OCI-LY1 (cell line): ENCODE measurements at regions not wholly inside any gene's neighbourhood (a gene's known extent, or its start where the extent isn't known, plus 50 kb on each side); places are given as distances from the start of the nearest gene placed in this dataset.

Experiments
- EZH2 ChIP-seq: fragments of 200-600 bp; sonication (generic), shearing (Covaris generic); IDR thresholded peaks from 2 replicates; pipeline ENCODE4 v1.8.0; 2017; ENCODE audit warnings: borderline replicate concordance, mixed run types, mild to moderate bottlenecking, antibody characterized with exemption, low read length, moderate library complexity, mixed read lengths
- TF ChIP-seq, protein P1 (sequence below): fragments of 200-600 bp; sonication (generic), shearing (Covaris generic); IDR thresholded peaks from 2 replicates; pipeline ENCODE4 v1.5.1; 2017; ENCODE audit warnings: mild to moderate bottlenecking, antibody characterized with exemption, low read length, moderate library complexity, mixed read lengths

DNA sequence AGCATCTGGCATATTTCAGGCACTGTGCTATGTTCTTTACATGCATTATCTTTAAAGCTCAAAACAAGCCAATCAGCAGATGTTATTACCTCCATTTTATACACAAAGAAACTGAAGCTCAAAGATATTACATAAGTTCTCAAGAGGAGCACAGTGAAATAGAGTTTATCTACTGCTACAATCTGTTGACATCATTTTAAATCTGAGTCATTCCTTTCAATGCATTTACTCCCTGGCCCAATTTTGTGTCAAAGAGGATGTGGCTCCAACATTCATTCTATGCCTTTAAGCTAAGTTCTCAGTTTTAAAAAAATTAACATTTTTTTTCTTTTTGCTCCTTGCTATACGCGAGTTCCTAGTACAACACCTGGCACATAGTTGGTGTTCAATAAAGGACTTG lies 486.3 kb upstream of the ZNF462 start:
- TF ChIP-seq EZH2, result no peak
- TF ChIP-seq, protein P1, sequence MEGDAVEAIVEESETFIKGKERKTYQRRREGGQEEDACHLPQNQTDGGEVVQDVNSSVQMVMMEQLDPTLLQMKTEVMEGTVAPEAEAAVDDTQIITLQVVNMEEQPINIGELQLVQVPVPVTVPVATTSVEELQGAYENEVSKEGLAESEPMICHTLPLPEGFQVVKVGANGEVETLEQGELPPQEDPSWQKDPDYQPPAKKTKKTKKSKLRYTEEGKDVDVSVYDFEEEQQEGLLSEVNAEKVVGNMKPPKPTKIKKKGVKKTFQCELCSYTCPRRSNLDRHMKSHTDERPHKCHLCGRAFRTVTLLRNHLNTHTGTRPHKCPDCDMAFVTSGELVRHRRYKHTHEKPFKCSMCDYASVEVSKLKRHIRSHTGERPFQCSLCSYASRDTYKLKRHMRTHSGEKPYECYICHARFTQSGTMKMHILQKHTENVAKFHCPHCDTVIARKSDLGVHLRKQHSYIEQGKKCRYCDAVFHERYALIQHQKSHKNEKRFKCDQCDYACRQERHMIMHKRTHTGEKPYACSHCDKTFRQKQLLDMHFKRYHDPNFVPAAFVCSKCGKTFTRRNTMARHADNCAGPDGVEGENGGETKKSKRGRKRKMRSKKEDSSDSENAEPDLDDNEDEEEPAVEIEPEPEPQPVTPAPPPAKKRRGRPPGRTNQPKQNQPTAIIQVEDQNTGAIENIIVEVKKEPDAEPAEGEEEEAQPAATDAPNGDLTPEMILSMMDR, result no peak
